Sigmoid colon (tissue), 6 donors: ENCODE measurements at regions not wholly inside any gene's neighbourhood (a gene's known extent, or its start where the extent isn't known, plus 50 kb on each side); places are given as distances from the start of the nearest gene placed in this dataset.
"Not testable (repeated sequence)": the region's sequence is repeated elsewhere in the genome, so short reads cannot be mapped to it uniquely, and the experiment has no call there.

Experiments
- DNase-seq: peaks from one replicate; pipeline ENCODE4 v3.0.0-alpha.2; 2019
- H3K27ac ChIP-seq, 4 donors: fragments of 200-600 bp; sonication (generic); one replicate each; pipeline ENCODE4 v1.5.1; 2016 to 2019; ENCODE audit warnings: mild to moderate bottlenecking in 1 of 4
- H3K27me3 ChIP-seq, 3 donors: fragments of 200-600 bp; sonication (generic); one replicate each; pipeline ENCODE4 v1.5.1; 2019; ENCODE audit warnings: mild to moderate bottlenecking in 1 of 3
- H3K36me3 ChIP-seq, 4 donors: fragments of 200-600 bp; sonication (generic); one replicate each; pipeline ENCODE4 v1.5.1; 2016 to 2019
- H3K4me1 ChIP-seq, 4 donors: fragments of 200-600 bp; sonication (generic); one replicate each; pipeline ENCODE4 v1.5.1; 2017 to 2019
- H3K4me3 ChIP-seq, 4 donors: fragments of 200-600 bp; sonication (generic); one replicate each; pipeline ENCODE4 v1.5.1; 2017 to 2019; ENCODE audit warnings: mild to moderate bottlenecking in 2 of 4, moderate library complexity in 1 of 4
- H3K9me3 ChIP-seq, 4 donors: fragments of 200-600 bp in 3 of 4; sonication (generic) in 3 of 4; one replicate each; pipeline versions ENCODE4 v1.5.1 to v1.6.1; 2013 to 2019
- CTCF ChIP-seq, 4 experiments: fragments of 450-650 bp in 3 of 4; fragments of 200-600 bp in 1 of 4; IDR thresholded peaks; one replicate each; pipeline ENCODE4 v1.5.1; 2016 to 2019; ENCODE audit warnings: antibody characterized with exemption in 4 of 4, mild to moderate bottlenecking in 3 of 4, moderate library complexity in 2 of 4
- EP300 ChIP-seq, 4 donors: sonication (generic); formaldehyde crosslinking; IDR thresholded peaks; one replicate each; pipeline ENCODE4 v1.6.1; 2017; ENCODE audit warnings: antibody characterized with exemption in 4 of 4
- POLR2A ChIP-seq, 2 donors: fragments of 450-650 bp; IDR thresholded peaks; one replicate each; pipeline ENCODE4 v1.6.1; 2016; ENCODE audit warnings: antibody characterized with exemption in 2 of 2, mild to moderate bottlenecking in 2 of 2, moderate library complexity in 2 of 2
- POLR2AphosphoS5 ChIP-seq, 4 donors: sonication (generic); formaldehyde crosslinking; IDR thresholded peaks; one replicate each; pipeline ENCODE4 v1.6.1; 2017; ENCODE audit warnings: antibody characterized with exemption in 4 of 4
- WGBS, 2 donors: extraction: QIAGEN DNeasy Blood & Tissue Kit; methylation state at CpG; one replicate each; pipeline ENCODE4 v1.1.7; 2013; 5-methylcytosine and 5-hydroxymethylcytosine counted together
- intact Hi-C: fragments of 100-400 bp; cut with DNase I; formaldehyde crosslinking; loops from one replicate; pipeline ENCODE4 v1.15.1; 2023
- donor health status: healthy with polysubstance abuse.
- donor health status: healthy.

GRCh38 chr19:30842926-30843325, 470.7 kb downstream of the ZNF536 start:
- intact Hi-C loops = no loop called here
- no peaks in the 10 kb centered on the region for H3K36me3 ChIP-seq
- TF ChIP-seq EP300 (IDR thresholded peaks at IDR 0.05) = no peak
- TF ChIP-seq POLR2AphosphoS5 (IDR thresholded peaks at IDR 0.05) = no peak
- no peak for TF ChIP-seq CTCF (IDR thresholded peaks at IDR 0.05)
- no peak for TF ChIP-seq POLR2A (IDR thresholded peaks at IDR 0.05)
- no peaks in the 10 kb centered on the region for H3K27me3 ChIP-seq
- H3K4me1 ChIP-seq = peaks cover 0 to under 1% (median 0%) of the 10 kb centered on the region in 4 donors
- WGBS, 2 donors = 82 to 87% methylated on average over 8 of the region's 8 CpGs
- no peak for DNase-seq
- no peak overlapping the region for H3K27ac ChIP-seq
- no peak overlapping the region for H3K4me3 ChIP-seq
- no peaks in the 10 kb centered on the region for H3K9me3 ChIP-seq

DNA sequence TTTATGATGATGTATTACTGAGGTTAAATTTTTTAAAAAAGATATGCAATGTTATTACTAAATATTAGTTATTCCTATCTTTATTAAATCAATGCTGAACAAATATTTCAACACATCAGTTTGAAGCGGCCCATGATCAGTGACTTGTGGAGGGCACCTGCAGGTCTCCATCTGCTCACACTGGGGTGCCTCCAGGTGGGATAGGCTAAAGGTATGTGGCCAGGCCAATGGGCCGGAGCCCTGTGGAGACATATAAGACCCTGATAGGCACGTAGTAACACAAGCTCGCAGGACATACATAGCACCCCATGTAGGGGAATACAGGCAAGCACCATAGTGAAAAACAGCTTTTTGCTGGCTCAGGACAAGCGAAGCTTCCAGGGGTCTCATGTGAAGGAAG, 469.8 kb downstream of the ZNF536 start:
- Histone ChIP-seq H3K36me3 (no peaks in the 10 kb centered on the region), H3K4me1 (no peaks in the 10 kb centered on the region), H3K27me3 (no peaks in the 10 kb centered on the region), H3K9me3 (no peaks in the 10 kb centered on the region), H3K4me3 (no peak overlapping the region), H3K27ac (no peak overlapping the region)
- DNase-seq = no peak
- WGBS, 2 donors = 91 to 92% methylated on average over 5 of the region's 5 CpGs
- TF ChIP-seq CTCF (IDR thresholded peaks at IDR 0.05) = no peak
- TF ChIP-seq POLR2A (IDR thresholded peaks at IDR 0.05) = no peak
- TF ChIP-seq EP300 (IDR thresholded peaks at IDR 0.05) = no peak
- no peak for TF ChIP-seq POLR2AphosphoS5 (IDR thresholded peaks at IDR 0.05)
- intact Hi-C loops = no loop called here

DNA sequence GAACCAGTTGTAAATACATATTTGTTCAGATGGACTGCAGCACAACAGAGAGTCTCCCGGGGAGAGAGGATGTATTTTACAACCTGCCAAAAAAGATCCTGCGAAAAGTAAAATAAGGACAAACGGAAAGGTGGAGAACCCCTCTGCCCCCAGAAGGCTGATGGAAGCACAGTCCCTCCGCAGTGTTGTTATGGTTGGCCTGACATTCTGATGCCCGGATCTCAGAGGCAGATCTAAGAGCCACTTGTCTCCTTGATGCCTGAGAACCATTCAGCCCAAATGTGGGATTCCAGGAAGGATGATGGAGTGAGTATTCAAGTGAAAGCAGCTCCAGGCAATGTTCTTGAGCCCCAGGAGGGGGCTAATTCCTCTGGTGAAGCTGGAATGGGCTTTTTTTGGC, 458.7 kb downstream of the ZNF536 start:
- Histone ChIP-seq H3K27me3 (no peaks in the 10 kb centered on the region), H3K27ac (no peak overlapping the region), H3K9me3 (peaks cover 0 to 7% (median 1%) of the 10 kb centered on the region in 4 donors), H3K4me3 (no peak overlapping the region), H3K4me1 (no peaks in the 10 kb centered on the region), H3K36me3 (no peaks in the 10 kb centered on the region)
- intact Hi-C loops = no loop called here
- 84 to 89% methylated on average over 5 of the region's 5 CpGs for WGBS, 2 donors
- DNase-seq = no peak
- no peak for TF ChIP-seq EP300 (IDR thresholded peaks at IDR 0.05)
- TF ChIP-seq POLR2AphosphoS5 (IDR thresholded peaks at IDR 0.05) = no peak
- TF ChIP-seq CTCF (IDR thresholded peaks at IDR 0.05) = no peak
- TF ChIP-seq POLR2A (IDR thresholded peaks at IDR 0.05) = no peak

GRCh38 chr19:30825505-30825904, 453.3 kb downstream of the ZNF536 start:
- H3K4me3 ChIP-seq, H3K27me3 ChIP-seq, H3K27ac ChIP-seq, H3K36me3 ChIP-seq, DNase-seq, H3K9me3 ChIP-seq, intact Hi-C loops, H3K4me1 ChIP-seq: not testable (repeated sequence)
- 87 to 89% methylated on average over 5 of the region's 5 CpGs for WGBS, 2 donors

DNA sequence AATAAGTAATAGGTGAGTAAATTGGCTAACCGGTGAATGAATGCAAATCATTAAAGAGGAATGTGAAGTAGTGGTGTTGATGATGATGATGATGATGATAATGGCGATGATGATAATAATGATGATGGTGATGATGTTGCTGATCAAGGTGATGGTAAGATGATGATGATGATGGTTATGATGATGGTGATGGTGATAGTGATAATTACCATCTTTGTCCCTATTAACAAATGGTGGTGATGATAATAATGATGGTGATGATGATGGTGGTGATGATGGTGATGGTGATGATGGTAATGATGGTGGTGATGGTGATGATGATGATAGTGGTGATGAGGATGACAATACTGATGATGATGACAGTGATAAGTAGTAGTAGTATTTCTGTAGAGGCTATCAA, 452.6 kb downstream of the ZNF536 start:
- Histone ChIP-seq H3K4me1 (no peaks in the 10 kb centered on the region), H3K27me3 (no peaks in the 10 kb centered on the region), H3K27ac (no peak overlapping the region), H3K4me3 (no peak overlapping the region), H3K9me3 (peaks cover 0 to 7% (median 1%) of the 10 kb centered on the region in 4 donors), H3K36me3 (no peaks in the 10 kb centered on the region)
- TF ChIP-seq CTCF (IDR thresholded peaks at IDR 0.05) = no peak
- intact Hi-C loops = no loop called here
- WGBS, 2 donors = 92 to 97% methylated on average over 2 of the region's 2 CpGs
- DNase-seq = no peak
